ENCODE measurements at regions not wholly inside any gene's neighbourhood (a gene's known extent, or its start where the extent isn't known, plus 50 kb on each side); places are given as distances from the start of the nearest gene placed in this dataset.
"Not testable (repeated sequence)": the region's sequence is repeated elsewhere in the genome, so short reads cannot be mapped to it uniquely, and the experiment has no call there.

- DNase-seq (ENCODE audit: low spot score) = no peak
Measured at GRCh38 chr4:164601653-164602052, 152.3 kb upstream of the SMIM31 start.

DNA sequence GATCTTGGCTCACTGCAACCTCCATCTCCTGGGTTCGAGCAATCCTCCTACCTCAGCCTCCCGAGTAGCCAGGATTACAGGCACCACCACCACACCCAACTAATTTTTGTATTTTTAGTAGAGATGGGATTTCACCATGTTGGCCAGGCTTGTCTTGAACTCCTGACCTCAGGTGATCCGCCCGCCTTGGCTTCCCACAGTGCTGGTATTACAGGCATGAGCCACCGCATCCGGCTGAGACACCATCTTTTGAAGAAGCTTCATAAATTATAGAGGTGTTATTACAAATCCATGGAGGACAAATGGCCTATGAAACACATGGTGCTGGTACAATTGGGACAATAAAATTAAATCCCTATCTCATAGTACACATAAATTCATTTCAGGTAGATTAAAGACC, 148.1 kb upstream of the SMIM31 start:
- not testable (repeated sequence) for DNase-seq (ENCODE audit: low spot score)

- no peak for DNase-seq (ENCODE audit: low spot score)
Measured at GRCh38 chr4:164606478-164606877, 147.5 kb upstream of the SMIM31 start.

DNA sequence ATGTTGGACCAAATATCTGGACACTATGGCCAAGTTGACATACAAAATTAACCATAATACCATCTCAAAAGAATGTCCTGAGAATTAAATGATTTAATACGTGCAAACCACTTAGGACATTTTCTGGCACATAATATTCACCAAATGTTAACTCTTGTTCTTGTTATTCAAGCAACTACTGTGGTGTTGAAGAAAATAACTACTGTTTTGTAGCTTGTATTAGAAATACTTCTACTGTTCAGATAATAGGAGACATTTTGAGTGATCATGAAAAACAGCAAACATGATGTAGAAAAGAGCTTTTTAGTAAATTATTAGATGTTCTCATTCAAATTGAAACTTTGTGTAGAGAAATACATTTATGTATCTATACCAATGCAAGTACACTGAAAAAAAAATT, 140.7 kb upstream of the SMIM31 start:
- no peak for DNase-seq (ENCODE audit: low spot score)

GRCh38 chr4:164613792-164614191, 140.1 kb upstream of the SMIM31 start:
- DNase-seq (ENCODE audit: low spot score) = no peak

GRCh38 chr4:164614329-164614728, 139.6 kb upstream of the SMIM31 start:
- DNase-seq (ENCODE audit: low spot score) = no peak

DNA sequence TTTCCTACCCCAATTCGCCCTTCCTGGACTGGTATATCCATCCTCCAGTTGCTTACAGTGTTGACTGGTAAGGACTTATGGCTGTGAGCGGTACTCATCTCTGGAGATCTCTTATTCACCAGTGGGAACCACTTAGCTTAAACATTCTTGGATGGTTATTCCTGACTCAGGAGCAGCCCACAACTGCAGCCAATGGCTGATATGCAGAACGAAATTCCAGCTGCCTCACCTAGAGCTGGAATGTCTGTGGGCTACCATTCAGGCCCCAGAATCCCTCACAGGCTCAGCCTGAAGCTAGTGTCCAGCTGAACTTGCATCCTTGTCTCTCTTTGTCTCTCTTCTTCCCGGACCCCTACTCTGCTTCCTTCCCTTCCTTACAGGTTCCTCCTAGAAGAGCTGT, 138.9 kb upstream of the SMIM31 start:
- DNase-seq (ENCODE audit: low spot score) = no peak

DNA sequence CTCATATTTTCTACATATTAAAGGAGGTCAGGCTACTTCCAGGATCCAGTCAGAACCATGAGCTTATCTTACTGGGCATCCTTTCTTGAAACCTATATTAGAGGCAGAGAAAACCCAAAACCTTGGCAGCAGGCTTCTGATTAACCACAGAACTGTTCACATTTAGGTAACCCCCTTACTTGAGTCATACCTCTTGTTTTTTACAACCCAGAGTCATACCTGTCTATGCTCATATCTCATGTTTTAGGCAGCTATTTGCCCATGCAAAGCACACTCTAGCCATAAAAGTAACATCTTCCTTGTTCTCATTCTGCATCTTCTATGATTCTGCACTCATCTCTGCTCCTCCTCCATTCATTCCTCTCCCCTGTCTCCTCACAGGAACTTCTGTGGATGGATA, 138.0 kb upstream of the SMIM31 start:
- no peak for DNase-seq (ENCODE audit: low spot score)

DNA sequence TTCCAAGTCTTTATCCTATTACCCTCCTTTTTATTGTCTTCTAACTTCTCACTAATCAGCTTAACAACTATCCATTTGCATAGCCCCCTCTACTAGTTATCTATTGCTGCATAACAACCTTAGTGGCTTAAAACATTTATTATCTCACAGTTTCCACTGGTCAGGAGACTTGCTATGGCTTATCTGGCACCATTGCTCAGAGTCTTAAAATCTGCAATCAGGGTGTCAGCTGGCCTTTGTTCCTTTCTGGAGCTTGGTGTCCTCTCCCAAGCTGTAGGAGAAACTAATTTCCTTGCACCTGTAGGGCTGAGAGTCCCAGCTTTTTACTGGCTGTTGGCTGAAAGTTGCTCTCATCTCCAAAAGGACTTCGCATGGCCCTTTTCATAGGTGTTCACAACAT, 137.0 kb upstream of the SMIM31 start:
- no peak for DNase-seq (ENCODE audit: low spot score)

GRCh38 chr4:164617426-164617825, 136.5 kb upstream of the SMIM31 start:
- DNase-seq (ENCODE audit: low spot score) = no peak

DNA sequence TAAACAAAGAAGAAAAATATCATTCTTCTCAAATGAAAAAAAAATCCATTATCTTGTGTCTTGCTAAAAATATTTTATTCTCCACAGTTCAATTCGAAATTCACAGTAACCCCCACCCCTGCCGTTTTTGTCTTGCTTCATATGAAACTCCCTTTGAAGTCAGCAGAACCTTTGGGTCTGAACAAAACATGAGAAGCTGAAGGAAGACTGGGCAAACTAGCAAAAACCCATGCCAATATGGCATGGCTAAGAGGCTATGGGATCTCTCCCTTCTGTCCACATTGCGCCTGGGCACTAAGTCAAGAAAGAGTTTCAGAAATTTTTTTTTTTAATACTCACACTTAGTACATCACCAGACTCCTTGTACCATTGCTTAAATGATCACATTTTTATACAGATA, 136.0 kb upstream of the SMIM31 start:
- no peak for DNase-seq (ENCODE audit: low spot score)

- DNase-seq (ENCODE audit: low spot score) = no peak
Measured at GRCh38 chr4:164621886-164622521, 131.9 kb upstream of the SMIM31 start.

- DNase-seq (ENCODE audit: low spot score) = no peak
Measured at GRCh38 chr4:164623099-164623498, 130.8 kb upstream of the SMIM31 start.

DNA sequence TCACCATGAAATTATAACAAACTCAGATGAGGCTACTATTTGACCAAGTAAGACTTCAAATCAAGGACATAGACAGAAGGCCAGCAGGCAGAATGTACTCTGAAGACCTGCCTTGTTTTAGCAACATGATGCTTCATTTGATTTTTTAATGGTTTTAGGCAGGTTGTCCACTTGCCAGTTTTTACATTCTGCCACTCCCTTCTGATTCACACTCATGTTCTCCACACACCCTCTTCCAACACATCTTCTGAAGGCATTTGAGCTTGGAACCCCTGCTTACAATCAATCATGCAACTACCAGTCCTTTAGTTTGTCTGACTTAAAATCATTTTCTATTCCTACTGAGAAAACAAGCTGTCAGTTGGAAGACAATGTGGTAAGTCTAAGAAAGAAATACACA, 114.9 kb upstream of the SMIM31 start:
- no peak for DNase-seq (ENCODE audit: low spot score)

DNA sequence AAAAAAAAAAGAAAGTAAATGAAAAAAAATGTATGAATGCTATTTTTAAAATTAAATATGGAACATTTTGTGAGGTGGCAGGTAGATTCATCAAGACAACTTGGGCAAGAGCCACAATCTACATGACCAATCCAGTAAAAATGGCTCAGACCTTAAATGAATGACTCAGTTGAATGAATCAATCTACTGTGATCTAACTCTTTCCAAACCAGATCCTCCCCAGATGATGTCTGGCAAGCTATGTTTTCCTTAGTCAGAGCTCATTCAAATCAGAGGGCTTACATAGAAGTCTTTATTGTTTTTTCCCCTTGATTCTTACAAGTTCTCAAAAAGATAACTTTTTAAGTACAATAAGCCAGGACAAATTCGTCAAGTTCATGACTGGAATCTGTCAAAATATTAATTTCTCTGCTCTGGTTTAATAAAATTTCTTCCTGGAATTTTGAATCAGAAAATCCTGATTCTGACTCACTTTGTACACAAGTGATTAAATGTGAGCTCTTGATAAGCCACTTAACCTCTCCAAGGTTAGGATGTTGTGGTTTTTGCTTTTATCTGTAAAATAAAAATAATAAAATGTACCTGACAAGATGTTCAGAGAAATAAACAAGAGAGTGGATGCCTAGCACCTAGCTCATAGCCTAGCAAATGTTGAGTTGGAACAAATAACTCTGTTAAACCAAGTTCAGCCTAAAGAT, 105.6 kb upstream of the SMIM31 start:
- DNase-seq (ENCODE audit: low spot score) = no peak

- no peak for DNase-seq (ENCODE audit: low spot score)
Measured at GRCh38 chr4:164648849-164649212, 105.1 kb upstream of the SMIM31 start.

- DNase-seq (ENCODE audit: low spot score) = no peak
Measured at GRCh38 chr4:164659765-164660164, 94.2 kb upstream of the SMIM31 start.

DNA sequence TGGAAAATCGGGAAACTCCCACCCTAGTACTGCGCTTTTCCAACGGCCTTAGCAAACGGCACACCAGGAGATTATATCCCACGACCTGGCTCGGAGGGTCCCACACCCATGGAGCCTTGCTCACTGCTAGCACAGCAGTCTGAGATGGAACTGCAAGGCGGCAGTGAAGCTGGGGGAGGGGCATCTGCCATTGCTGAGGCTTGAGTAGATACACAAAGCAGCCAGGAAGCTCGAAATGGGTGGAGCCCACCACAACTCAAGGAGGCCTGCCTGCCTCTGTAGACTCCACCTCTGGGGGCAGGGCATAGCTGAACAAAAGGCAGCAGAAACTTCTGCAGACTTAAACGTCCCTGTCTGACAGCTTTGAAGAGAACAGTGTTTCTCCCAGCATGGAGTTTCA, 77.8 kb upstream of the SMIM31 start:
- not testable (repeated sequence) for DNase-seq (ENCODE audit: low spot score)

- DNase-seq (ENCODE audit: low spot score) = no peak
Measured at GRCh38 chr4:164683040-164683439, 70.9 kb upstream of the SMIM31 start.

DNA sequence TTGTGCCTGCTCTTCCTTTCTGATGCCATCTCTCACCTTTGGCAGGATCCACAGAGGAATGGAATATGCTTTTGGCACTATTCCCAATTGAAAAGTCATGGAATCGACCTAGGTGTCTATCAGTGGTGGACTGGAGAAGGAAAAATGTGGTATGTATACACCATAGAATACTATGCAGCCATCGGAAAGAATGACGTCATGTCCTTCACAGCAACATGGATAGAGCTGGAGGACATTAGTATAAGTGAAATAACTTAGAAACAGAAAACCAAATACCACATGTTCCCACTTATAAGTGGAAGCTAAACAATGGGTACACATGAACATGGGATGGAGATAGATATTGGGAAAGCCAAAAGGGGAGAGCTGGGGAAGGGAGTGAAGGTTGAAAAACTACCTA, 58.3 kb upstream of the SMIM31 start:
- DNase-seq (ENCODE audit: low spot score) = no peak

DNA sequence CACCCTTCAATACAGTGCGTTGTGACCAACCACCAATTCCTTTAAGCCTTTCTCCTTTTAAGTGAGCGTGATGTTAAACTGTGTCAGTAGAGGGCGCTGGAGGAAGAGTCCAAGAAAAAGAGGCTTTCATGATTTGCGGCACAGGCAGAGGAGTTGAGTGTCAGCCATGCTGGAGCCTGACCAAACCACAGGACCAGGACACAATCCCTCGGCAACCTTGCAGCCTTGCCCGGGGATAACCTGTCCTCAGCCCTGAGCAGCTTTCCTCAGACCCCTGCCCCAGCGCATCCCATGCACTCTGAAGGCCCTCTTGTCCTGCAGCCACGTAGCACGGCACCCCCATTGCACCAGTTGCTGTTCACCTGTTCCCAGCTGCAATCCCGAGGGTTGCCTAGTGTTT, 53.5 kb upstream of the SMIM31 start:
- no peak for DNase-seq (ENCODE audit: low spot score)

DNA sequence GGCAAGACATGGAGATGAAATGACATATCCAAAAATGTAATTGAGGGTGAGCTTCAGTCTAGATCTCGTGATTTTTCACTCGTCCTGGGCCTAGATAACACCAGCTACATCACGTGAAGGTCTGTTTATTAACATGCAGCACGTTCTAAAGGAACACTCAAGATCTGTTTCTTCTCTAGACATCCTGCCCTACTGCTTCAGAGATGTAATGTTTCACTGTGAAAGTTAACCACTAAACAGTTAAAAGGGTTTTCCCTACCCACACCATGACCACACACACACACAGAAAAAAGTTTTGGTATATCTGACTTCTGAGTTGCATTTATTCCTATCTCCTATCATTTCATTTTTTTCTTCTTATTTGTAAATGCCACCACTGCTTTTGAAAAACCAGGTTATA, 52.3 kb upstream of the SMIM31 start:
- no peak for DNase-seq (ENCODE audit: low spot score)
